SIG-M5 (cell line): ENCODE measurements at regions not wholly inside any gene's neighbourhood (a gene's known extent, or its start where the extent isn't known, plus 50 kb on each side); places are given as distances from the start of the nearest gene placed in this dataset.
"Not testable (repeated sequence)": the region's sequence is repeated elsewhere in the genome, so short reads cannot be mapped to it uniquely, and the experiment has no call there.

Source experiments
- DNase-seq: peaks from one replicate; lab custom pipeline; 2025; lab: John Stamatoyannopoulos, UW

- DNase-seq: no peak
Measured at GRCh38 chr6:169862043-169862891, 110.8 kb downstream of the ERMARD start.

- DNase-seq: no peak
Measured at GRCh38 chr6:169861431-169862042, 110.1 kb downstream of the ERMARD start.

GRCh38 chr6:169859978-169860703, 108.7 kb downstream of the ERMARD start:
- no peak for DNase-seq

- no peak for DNase-seq
Measured at GRCh38 chr6:169859401-169859977, 108.1 kb downstream of the ERMARD start.

GRCh38 chr6:169858935-169859351, 107.5 kb downstream of the ERMARD start:
- no peak for DNase-seq

- DNase-seq: no peak
Measured at GRCh38 chr6:169858293-169858934, 107.0 kb downstream of the ERMARD start.

- DNase-seq: no peak
Measured at GRCh38 chr6:169857343-169858292, 106.2 kb downstream of the ERMARD start.

GRCh38 chr6:169856442-169857342, 105.3 kb downstream of the ERMARD start:
- not testable (repeated sequence) for DNase-seq

GRCh38 chr6:169854813-169855212, 103.4 kb downstream of the ERMARD start:
- DNase-seq: no peak

- no peak for DNase-seq
Measured at GRCh38 chr6:169854083-169854725, 102.8 kb downstream of the ERMARD start.

- no peak for DNase-seq
Measured at GRCh38 chr6:169853196-169854082, 102.0 kb downstream of the ERMARD start.

GRCh38 chr6:169852504-169853195, 101.2 kb downstream of the ERMARD start:
- no peak for DNase-seq

- no peak for DNase-seq
Measured at GRCh38 chr6:169851641-169852503, 100.5 kb downstream of the ERMARD start.

GRCh38 chr6:169850746-169851145, 99.3 kb downstream of the ERMARD start:
- DNase-seq: no peak

- DNase-seq: no peak
Measured at GRCh38 chr6:169850154-169850553, 98.7 kb downstream of the ERMARD start.

- DNase-seq: no peak
Measured at GRCh38 chr6:169849396-169849795, 98.0 kb downstream of the ERMARD start.

GRCh38 chr6:169848946-169849345, 97.5 kb downstream of the ERMARD start:
- DNase-seq: no peak
